HUES48 (cell line): ENCODE measurements at regions not wholly inside any gene's neighbourhood (a gene's known extent, or its start where the extent isn't known, plus 50 kb on each side); places are given as distances from the start of the nearest gene placed in this dataset.
"Not testable (repeated sequence)": the region's sequence is repeated elsewhere in the genome, so short reads cannot be mapped to it uniquely, and the experiment has no call there.

Source experiments
- H3K27ac ChIP-seq: one replicate; pipeline ENCODE4 v1.7.0; 2013; ENCODE audit warnings: low read depth, low read length, inconsistent platforms
- H3K27me3 ChIP-seq: 2 replicates; pipeline ENCODE4 v1.6.1; 2013; ENCODE audit warnings: mild to moderate bottlenecking, low read length; ENCODE audit not compliant: control insufficient read depth, insufficient read depth
- H3K36me3 ChIP-seq: 2 replicates; pipeline ENCODE4 v1.6.1; 2013; ENCODE audit warnings: low read length; ENCODE audit not compliant: control insufficient read depth, insufficient read depth
- H3K4me1 ChIP-seq: 2 replicates; pipeline ENCODE4 v1.6.1; 2013; ENCODE audit warnings: mild to moderate bottlenecking, low read length; ENCODE audit not compliant: control insufficient read depth, insufficient read depth
- H3K4me3 ChIP-seq: 2 replicates; pipeline ENCODE4 v1.5.1; 2013; ENCODE audit warnings: mild to moderate bottlenecking, low read depth, low read length
- H3K9ac ChIP-seq: 2 replicates; pipeline ENCODE4 v1.6.1; 2013; ENCODE audit warnings: mild to moderate bottlenecking, low read depth, low read length, moderate library complexity
- H3K9me3 ChIP-seq: 2 replicates; pipeline ENCODE4 v1.6.1; 2013; ENCODE audit warnings: low read length; ENCODE audit not compliant: control insufficient read depth, insufficient read depth

- H3K27me3 ChIP-seq = no peaks in the 10 kb centered on the region
- H3K4me1 ChIP-seq = no peaks in the 10 kb centered on the region
- H3K4me3 ChIP-seq = no peak overlapping the region
- H3K36me3 ChIP-seq = no peaks in the 10 kb centered on the region
- H3K9ac ChIP-seq = no peak overlapping the region
- no peaks in the 10 kb centered on the region for H3K9me3 ChIP-seq
- H3K27ac ChIP-seq = no peak overlapping the region
These were observed 527.1 kb downstream of the UQCRFS1 start for GRCh38 chr19:28685802-28686201.

- not testable (repeated sequence) for H3K9me3 ChIP-seq, H3K4me1 ChIP-seq, H3K27ac ChIP-seq, H3K36me3 ChIP-seq, H3K27me3 ChIP-seq, H3K9ac ChIP-seq, H3K4me3 ChIP-seq
These were observed 527.9 kb downstream of the UQCRFS1 start for GRCh38 chr19:28685077-28685476.

- no peak overlapping the region for H3K9ac ChIP-seq
- H3K9me3 ChIP-seq = no peaks in the 10 kb centered on the region
- H3K4me3 ChIP-seq = no peak overlapping the region
- no peaks in the 10 kb centered on the region for H3K36me3 ChIP-seq
- H3K27me3 ChIP-seq = no peaks in the 10 kb centered on the region
- H3K4me1 ChIP-seq = no peaks in the 10 kb centered on the region
- H3K27ac ChIP-seq = no peak overlapping the region
These were observed 532.8 kb downstream of the UQCRFS1 start for GRCh38 chr19:28680111-28680510.

- no peaks in the 10 kb centered on the region for H3K27me3 ChIP-seq
- no peaks in the 10 kb centered on the region for H3K4me1 ChIP-seq
- H3K27ac ChIP-seq = no peak overlapping the region
- H3K36me3 ChIP-seq = no peaks in the 10 kb centered on the region
- no peak overlapping the region for H3K9ac ChIP-seq
- no peak overlapping the region for H3K4me3 ChIP-seq
- H3K9me3 ChIP-seq = peaks cover 25% of the 10 kb centered on the region
These were observed 542.1 kb downstream of the UQCRFS1 start for GRCh38 chr19:28670836-28671235.

GRCh38 chr19:28669804-28670203, 543.1 kb downstream of the UQCRFS1 start:
- Histone ChIP-seq H3K4me3 (no peak overlapping the region), H3K36me3 (no peaks in the 10 kb centered on the region), H3K4me1 (no peaks in the 10 kb centered on the region), H3K27ac (no peak overlapping the region), H3K9me3 (peaks cover 25% of the 10 kb centered on the region), H3K27me3 (no peaks in the 10 kb centered on the region), H3K9ac (no peak overlapping the region)

GRCh38 chr19:28667348-28667977, 545.5 kb downstream of the UQCRFS1 start:
- Histone ChIP-seq H3K9ac (no peak overlapping the region), H3K4me3 (no peak overlapping the region), H3K27ac (no peak overlapping the region), H3K27me3 (no peaks in the 10 kb centered on the region), H3K4me1 (no peaks in the 10 kb centered on the region), H3K9me3 (peaks cover 25% of the 10 kb centered on the region), H3K36me3 (no peaks in the 10 kb centered on the region)

- Histone ChIP-seq H3K27me3 (no peaks in the 10 kb centered on the region), H3K4me1 (no peaks in the 10 kb centered on the region), H3K36me3 (no peaks in the 10 kb centered on the region), H3K9me3 (peaks cover 25% of the 10 kb centered on the region), H3K27ac (no peak overlapping the region), H3K4me3 (no peak overlapping the region), H3K9ac (no peak overlapping the region)
These were observed 547.2 kb downstream of the UQCRFS1 start for GRCh38 chr19:28665748-28666147.

- Histone ChIP-seq H3K27ac (no peak overlapping the region), H3K4me1 (no peaks in the 10 kb centered on the region), H3K9ac (no peak overlapping the region), H3K27me3 (no peaks in the 10 kb centered on the region), H3K36me3 (no peaks in the 10 kb centered on the region), H3K9me3 (no peaks in the 10 kb centered on the region), H3K4me3 (no peak overlapping the region)
These were observed 556.3 kb downstream of the UQCRFS1 start for GRCh38 chr19:28656644-28657043.

GRCh38 chr19:28655054-28655453, 557.9 kb downstream of the UQCRFS1 start:
- Histone ChIP-seq H3K4me1 (no peaks in the 10 kb centered on the region), H3K27me3 (no peaks in the 10 kb centered on the region), H3K9me3 (no peaks in the 10 kb centered on the region), H3K36me3 (no peaks in the 10 kb centered on the region), H3K27ac (no peak overlapping the region), H3K9ac (no peak overlapping the region), H3K4me3 (no peak overlapping the region)

- Histone ChIP-seq H3K9ac (no peak overlapping the region), H3K4me1 (no peaks in the 10 kb centered on the region), H3K4me3 (no peak overlapping the region), H3K36me3 (no peaks in the 10 kb centered on the region), H3K27ac (no peak overlapping the region), H3K9me3 (no peaks in the 10 kb centered on the region), H3K27me3 (no peaks in the 10 kb centered on the region)
These were observed 560.2 kb downstream of the UQCRFS1 start for GRCh38 chr19:28652765-28653164.

GRCh38 chr19:28646629-28647028, 566.3 kb downstream of the UQCRFS1 start:
- H3K4me3 ChIP-seq = no peak overlapping the region
- no peaks in the 10 kb centered on the region for H3K9me3 ChIP-seq
- no peaks in the 10 kb centered on the region for H3K4me1 ChIP-seq
- no peak overlapping the region for H3K27ac ChIP-seq
- peaks cover 3% of the 10 kb centered on the region; the same call in 1 of the 2 replicates for H3K36me3 ChIP-seq
- no peak overlapping the region for H3K9ac ChIP-seq
- no peaks in the 10 kb centered on the region for H3K27me3 ChIP-seq
